ENCODE measurements at regions not wholly inside any gene's neighbourhood (a gene's known extent, or its start where the extent isn't known, plus 50 kb on each side); places are given as distances from the start of the nearest gene placed in this dataset.

- no peak overlapping the region for H3K4me2 ChIP-seq (ENCODE audit: low read length)
- H3K9me2 ChIP-seq (ENCODE audit: insufficient read depth, low read length): no peaks in the 10 kb centered on the region
Observed at GRCh38 chr2:7857904-7858303, 824.0 kb upstream of the ID2 start.

GRCh38 chr2:7858624-7859023 is 823.2 kb upstream of the ID2 start:
- Histone ChIP-seq H3K27ac (ENCODE audit: low read length) (no peak overlapping the region), H3K27me3 (ENCODE audit: insufficient read depth, low read depth, low read length) (no peaks in the 10 kb centered on the region), H3K9me2 (ENCODE audit: insufficient read depth, low read length) (no peaks in the 10 kb centered on the region), H2AFZ (ENCODE audit: low read depth, low read length) (no peak overlapping the region), H3K9ac (ENCODE audit: low read length) (no peak overlapping the region), H3K9me3 (ENCODE audit: low read length) (no peaks in the 10 kb centered on the region), H4K20me1 (ENCODE audit: insufficient read depth) (no peaks in the 10 kb centered on the region), H3K4me3 (ENCODE audit: low read length) (no peak overlapping the region), H3K36me3 (ENCODE audit: insufficient read depth, low read length) (no peaks in the 10 kb centered on the region), H3K4me2 (ENCODE audit: low read length) (no peak overlapping the region), H3K79me2 (replicated peaks; ENCODE audit: insufficient read depth, low read length) (no peaks in the 10 kb centered on the region), H3F3A (ENCODE audit: insufficient read depth, low read length, poor library complexity, severe bottlenecking) (no peaks in the 10 kb centered on the region)
- TF ChIP-seq REST (IDR thresholded peaks at IDR 0.05; ENCODE audit: borderline replicate concordance) (no peak), RAD21 (conservative IDR thresholded peaks at IDR 0.05) (no peak), POLR2AphosphoS5 (IDR thresholded peaks at IDR 0.05) (no peak), TAF1 (IDR thresholded peaks at IDR 0.05; ENCODE audit: low read depth) (no peak), EZH2 (IDR thresholded peaks at IDR 0.05; ENCODE audit: borderline replicate concordance, insufficient read depth, low read length, poor library complexity, severe bottlenecking) (no peak), CTCF (IDR thresholded peaks at IDR 0.05; ENCODE audit: poor library complexity, severe bottlenecking) (no peak), MXI1 (conservative IDR thresholded peaks at IDR 0.05; ENCODE audit: poor library complexity, severe bottlenecking) (no peak)

More at GRCh38 chr2:7857904-7858303, 824.0 kb upstream of the ID2 start:
- Histone ChIP-seq H3K4me3 (ENCODE audit: low read length) (no peak overlapping the region), H2AFZ (ENCODE audit: low read depth, low read length) (no peak overlapping the region), H3K9me3 (ENCODE audit: low read length) (no peaks in the 10 kb centered on the region), H3K79me2 (replicated peaks; ENCODE audit: insufficient read depth, low read length) (no peaks in the 10 kb centered on the region), H3K27ac (ENCODE audit: low read length) (no peak overlapping the region), H3F3A (ENCODE audit: insufficient read depth, low read length, poor library complexity, severe bottlenecking) (no peaks in the 10 kb centered on the region), H4K20me1 (ENCODE audit: insufficient read depth) (no peaks in the 10 kb centered on the region), H3K36me3 (ENCODE audit: insufficient read depth, low read length) (no peaks in the 10 kb centered on the region), H3K9ac (ENCODE audit: low read length) (no peak overlapping the region), H3K27me3 (ENCODE audit: insufficient read depth, low read depth, low read length) (no peaks in the 10 kb centered on the region)
- TF ChIP-seq POLR2AphosphoS5 (IDR thresholded peaks at IDR 0.05) (no peak), REST (IDR thresholded peaks at IDR 0.05; ENCODE audit: borderline replicate concordance) (no peak), TAF1 (IDR thresholded peaks at IDR 0.05; ENCODE audit: low read depth) (no peak), EP300 (conservative IDR thresholded peaks at IDR 0.05; ENCODE audit: poor library complexity, severe bottlenecking) (no peak), SMC3 (conservative IDR thresholded peaks at IDR 0.05; ENCODE audit: poor library complexity) (no peak), MXI1 (conservative IDR thresholded peaks at IDR 0.05; ENCODE audit: poor library complexity, severe bottlenecking) (no peak), RAD21 (conservative IDR thresholded peaks at IDR 0.05) (no peak), EZH2 (IDR thresholded peaks at IDR 0.05; ENCODE audit: borderline replicate concordance, insufficient read depth, low read length, poor library complexity, severe bottlenecking) (no peak), CTCF (IDR thresholded peaks at IDR 0.05; ENCODE audit: poor library complexity, severe bottlenecking) (no peak)

Measured in neural cell (in vitro differentiated cells).